Stimulated activated naive CD8-positive, alpha-beta T cell treated with anti-CD3 and anti-CD28 coated beads, Interleukin-15, Interleukin-2, amounts not matched to agents 100 U/mL and 50 U/mL, for 24 hours (primary cell): ENCODE measurements at regions not wholly inside any gene's neighbourhood (a gene's known extent, or its start where the extent isn't known, plus 50 kb on each side); places are given as distances from the start of the nearest gene placed in this dataset.
A peak's percentile ranks its signal among the peaks of the same experiment; 100 is the strongest.
"Not testable (repeated sequence)": the region's sequence is repeated elsewhere in the genome, so short reads cannot be mapped to it uniquely, and the experiment has no call there.

ENCODE experiments used
- ATAC-seq: fragments of 150-1000 bp; cut with Tn5 transposase; one replicate; pipeline ENCODE4 v1.10.0; 2021
- DNase-seq: peaks from one replicate; pipeline ENCODE4 v3.0.0; 2021

- ATAC-seq (no peak), DNase-seq (no peak)
Observed at GRCh38 chrX:13381514-13381913, 61.7 kb upstream of the ATXN3L start.

DNA sequence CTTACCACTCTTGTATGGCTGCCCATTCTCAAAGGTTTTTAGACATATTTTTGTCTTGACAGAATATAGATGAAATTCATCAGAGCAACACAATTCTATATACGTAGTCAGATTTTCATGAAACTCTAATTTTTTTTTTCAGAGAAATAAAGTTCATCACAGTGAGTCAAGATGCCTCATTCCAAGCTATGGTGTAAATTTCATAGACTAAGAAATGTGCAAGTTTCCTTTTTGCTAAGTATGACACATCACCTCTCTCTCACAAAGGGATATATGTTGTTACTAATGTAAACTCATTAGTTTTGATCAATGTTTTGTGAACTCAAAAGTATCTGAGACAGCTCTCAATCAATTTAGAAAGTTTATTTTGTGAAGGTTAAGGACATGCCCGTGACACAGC, 60.4 kb upstream of the ATXN3L start:
- peak; percentile 83 for ATAC-seq
- no peak for DNase-seq

DNA sequence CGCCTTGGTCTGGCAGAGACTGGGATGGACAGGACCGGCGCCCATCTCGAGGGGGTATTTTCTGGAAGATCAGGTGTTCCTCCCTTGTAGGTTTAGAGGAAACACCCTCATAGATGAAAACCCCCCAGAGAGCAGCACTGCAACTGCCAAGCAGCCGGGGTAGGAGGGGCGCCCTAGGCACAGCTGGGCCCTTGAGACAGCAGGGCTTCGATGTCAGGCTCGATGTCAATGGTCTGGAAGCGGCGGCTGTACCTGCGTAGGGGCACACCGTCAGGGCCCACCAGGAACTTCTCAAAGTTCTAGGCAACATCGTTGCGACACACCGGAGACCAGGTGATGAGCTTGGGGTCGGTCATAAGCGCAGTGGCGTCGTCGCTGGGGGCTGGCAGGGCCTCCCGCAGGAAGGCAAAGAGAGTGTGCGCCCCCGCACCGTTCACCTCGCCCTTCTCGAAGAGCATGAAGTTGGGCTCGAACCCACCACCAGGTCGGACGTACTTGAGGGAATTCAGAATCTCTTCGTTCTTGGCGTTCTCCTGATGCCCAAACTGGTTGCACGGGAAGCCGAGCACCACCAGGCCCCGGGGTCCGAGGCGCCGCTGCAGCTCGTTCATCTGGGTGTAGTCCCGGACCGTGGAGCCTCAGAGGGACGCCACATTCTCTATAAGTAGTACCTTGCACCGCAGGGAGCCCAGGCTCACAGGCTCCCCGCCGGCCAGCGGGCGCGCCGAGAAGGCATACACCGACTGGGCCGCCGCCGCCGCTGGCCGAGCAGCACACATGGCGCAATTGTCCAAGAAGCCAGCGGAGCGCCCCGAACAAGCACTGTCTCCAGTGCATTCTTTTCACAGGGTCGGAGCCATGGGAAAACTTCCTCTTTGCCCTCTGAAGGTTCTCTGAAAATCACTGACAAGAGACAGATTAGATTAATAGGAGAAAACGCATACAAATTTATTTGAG, 59.0 kb upstream of the ATXN3L start:
- not testable (repeated sequence) for ATAC-seq
- peak; percentile 9 for DNase-seq

- DNase-seq (no peak), ATAC-seq (no peak)
Observed at GRCh38 chrX:13377550-13377934, 57.7 kb upstream of the ATXN3L start.

GRCh38 chrX:13376857-13377549, 57.1 kb upstream of the ATXN3L start:
- ATAC-seq (peak; percentile 62), DNase-seq (no peak)

GRCh38 chrX:13375596-13375995, 55.7 kb upstream of the ATXN3L start:
- not testable (repeated sequence) for ATAC-seq, DNase-seq

DNA sequence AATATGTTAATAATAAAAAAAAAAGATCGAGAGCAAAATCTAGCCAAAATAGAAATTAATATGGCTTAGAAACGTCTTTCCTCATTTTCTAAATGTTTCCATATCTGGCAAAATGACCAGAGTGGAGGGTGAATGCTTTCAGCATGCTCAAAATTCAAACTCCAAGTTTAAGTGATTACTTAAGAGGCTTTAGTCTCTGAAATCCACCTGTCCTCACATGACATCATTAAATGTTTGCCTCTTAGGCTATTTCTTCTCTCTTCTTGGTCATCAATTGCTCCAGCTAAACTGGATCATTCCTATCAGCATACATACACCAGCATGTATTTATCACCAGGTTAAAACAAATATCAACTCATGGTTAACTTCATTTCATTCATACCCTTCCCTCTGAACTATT, 54.5 kb upstream of the ATXN3L start:
- DNase-seq, result no peak
- no peak for ATAC-seq

DNA sequence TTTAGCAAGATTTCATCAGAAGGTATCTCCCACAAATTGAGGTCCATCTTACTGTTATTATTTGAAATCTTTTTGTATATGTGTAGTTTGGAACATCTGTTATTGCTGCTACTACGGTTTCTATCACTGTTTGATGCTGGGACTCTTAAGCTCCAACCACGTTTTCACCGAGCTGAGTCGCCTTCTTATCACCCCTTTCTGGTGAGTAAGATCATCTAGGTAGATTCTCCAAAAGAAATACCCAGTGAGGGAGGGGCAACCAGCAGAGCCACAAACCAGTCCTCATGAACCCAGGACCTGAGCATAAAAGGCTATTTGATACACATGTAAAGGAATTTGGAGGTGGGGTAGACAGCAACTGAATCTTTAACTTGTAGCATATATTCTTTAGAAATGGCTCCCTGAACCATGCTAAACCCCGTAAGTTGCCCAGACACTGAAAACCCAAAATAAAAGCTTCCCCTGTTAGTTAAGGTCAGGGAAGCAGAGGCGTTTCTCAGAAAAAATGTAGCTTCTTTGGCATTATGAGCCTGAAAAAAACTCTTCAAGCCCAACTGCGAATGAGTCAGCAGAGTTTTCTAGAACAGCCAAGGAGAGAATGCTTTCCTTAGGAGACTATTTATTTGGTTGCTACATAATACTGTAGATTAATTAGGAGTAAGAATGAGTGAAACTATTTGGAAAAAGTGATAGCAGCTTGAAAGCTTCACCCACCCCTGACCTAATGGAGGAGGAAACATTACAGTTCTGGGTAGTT, 53.8 kb upstream of the ATXN3L start:
- ATAC-seq, result peak; percentile 60
- DNase-seq, result no peak

DNA sequence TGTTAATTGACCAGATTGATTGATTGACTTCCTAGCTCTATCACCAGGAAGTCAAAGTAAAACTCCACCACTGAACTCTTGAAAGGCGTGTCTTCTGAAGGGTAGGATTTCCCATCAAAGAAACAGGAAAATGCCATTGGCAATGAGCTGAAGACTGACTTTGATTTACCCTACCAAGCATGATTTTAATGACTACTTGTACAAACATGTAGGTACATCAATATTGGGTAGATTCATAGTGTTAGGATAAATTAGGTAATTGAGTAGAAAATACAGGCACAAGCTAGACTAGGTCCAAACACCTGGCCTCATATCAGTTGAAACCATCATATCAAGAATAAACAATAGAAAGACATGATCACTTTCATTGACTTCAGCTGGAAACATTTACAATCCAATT, 53.2 kb upstream of the ATXN3L start:
- ATAC-seq, result no peak
- DNase-seq, result no peak

DNA sequence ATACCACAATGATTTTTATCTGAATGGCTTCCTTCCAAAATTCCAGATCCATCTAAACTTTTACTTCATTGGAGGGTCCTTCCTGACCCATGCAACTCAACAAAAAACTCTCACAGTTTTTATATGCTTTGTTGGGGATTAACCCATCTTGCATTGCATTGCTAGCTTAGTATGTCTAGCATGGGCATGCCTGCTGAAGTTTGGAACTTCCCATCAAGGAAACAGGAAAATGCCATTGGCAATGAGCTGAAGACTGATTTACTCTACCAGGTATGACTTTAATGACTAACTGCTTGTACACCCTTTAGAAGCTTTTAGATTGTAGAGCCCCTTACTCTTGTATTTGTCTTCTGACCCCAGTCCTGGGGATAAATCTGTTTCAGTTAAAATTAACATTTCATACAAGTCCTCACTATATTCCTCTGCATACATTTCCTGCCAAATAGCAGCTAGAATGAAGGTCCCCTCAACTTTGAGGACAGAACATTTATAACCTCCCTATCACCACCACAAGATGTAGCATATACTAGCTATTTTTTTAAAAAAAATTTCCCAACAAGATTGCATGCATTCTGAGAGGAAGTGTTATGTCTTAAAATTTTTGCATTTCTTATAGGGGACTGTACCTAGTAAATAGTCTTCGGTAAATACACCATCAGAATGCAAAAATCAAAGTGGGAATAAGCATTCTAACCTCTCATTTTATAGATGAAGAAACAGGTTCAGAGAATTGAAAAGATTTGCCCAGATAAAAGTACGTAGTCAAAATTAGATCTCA, 52.5 kb upstream of the ATXN3L start:
- ATAC-seq (no peak), DNase-seq (no peak)

DNA sequence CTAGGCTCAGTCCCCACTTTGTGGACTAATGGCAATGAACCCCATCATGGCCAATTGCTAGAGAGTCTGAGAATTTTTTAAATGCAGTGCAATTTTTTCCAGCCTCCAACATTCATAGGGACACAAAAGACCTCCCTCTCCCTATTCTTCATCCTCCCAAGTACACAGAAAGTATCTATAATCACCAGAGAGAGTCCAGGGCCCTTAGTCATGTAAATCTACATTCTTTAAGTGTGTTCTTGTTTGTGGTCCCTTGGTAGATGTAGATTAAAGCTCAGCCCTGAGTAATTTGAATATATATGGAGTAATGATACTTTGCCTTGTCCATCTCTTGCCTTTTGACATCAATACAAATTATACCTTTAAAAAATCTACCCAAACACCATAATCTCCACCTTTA, 51.3 kb upstream of the ATXN3L start:
- ATAC-seq (no peak), DNase-seq (no peak)

- DNase-seq (no peak), ATAC-seq (no peak)
Observed at GRCh38 chrX:13370713-13371112, 50.9 kb upstream of the ATXN3L start.
